Activated B cell treated with CpG ODN at 0.5 μM for 24 hours (primary cell): ENCODE measurements at regions not wholly inside any gene's neighbourhood (a gene's known extent, or its start where the extent isn't known, plus 50 kb on each side); places are given as distances from the start of the nearest gene placed in this dataset.

Experiments
- ATAC-seq: fragments of 200-7000 bp; cut with Tn5 transposase; one replicate; pipeline ENCODE4 v1.10.0; 2021; ENCODE audit warnings: low read depth, mild to moderate bottlenecking, moderate library complexity
- CTCF ChIA-PET: fragments of 350-600 bp; sonication (Branson Sonifier 250); formaldehyde crosslinking; loops from one replicate; lab custom pipeline; 2021; ENCODE audit warnings: antibody characterized with exemption; lab: Charles Lee
- POLR2A ChIA-PET: fragments of 350-600 bp; sonication (Branson Sonifier 250); formaldehyde crosslinking; loops from one replicate; lab custom pipeline; 2021; ENCODE audit warnings: antibody characterized with exemption; lab: Charles Lee
- DNase-seq: peaks from one replicate; pipeline ENCODE4 v3.0.0; 2022
- H3K27ac Mint-ChIP-seq: one replicate; pipeline ENCODE4 v1.8.0; 2020; ENCODE audit warnings: mixed read lengths
- H3K27me3 Mint-ChIP-seq: one replicate; pipeline ENCODE4 v1.8.0; 2021; ENCODE audit warnings: mixed read lengths
- H3K36me3 Mint-ChIP-seq: one replicate; pipeline ENCODE4 v1.8.0; 2021; ENCODE audit warnings: low read depth, mixed read lengths
- H3K4me1 Mint-ChIP-seq: one replicate; pipeline ENCODE4 v1.8.0; 2021; ENCODE audit warnings: mixed read lengths
- H3K4me3 Mint-ChIP-seq: one replicate; pipeline ENCODE4 v1.8.0; 2020; ENCODE audit warnings: mild to moderate bottlenecking, mixed read lengths
- H3K9me3 Mint-ChIP-seq: one replicate; pipeline ENCODE4 v1.8.0; 2020; ENCODE audit warnings: mixed read lengths
- CTCF ChIP-seq: fragments of 200-600 bp; IDR thresholded peaks from one replicate; pipeline ENCODE4 v1.8.0; 2022; ENCODE audit warnings: antibody characterized with exemption, mild to moderate bottlenecking
- intact Hi-C: fragments of 100-400 bp; cut with micrococcal nuclease; formaldehyde crosslinking; loops from one replicate; pipeline ENCODE4 v1.15.1; 2024

- H3K9me3 Mint-ChIP-seq: peaks cover 7% of the 10 kb centered on the region
- TF ChIP-seq CTCF: no peak
- ATAC-seq (no peak), DNase-seq (no peak)
- intact Hi-C loops: no loop called here
- no peaks in the 10 kb centered on the region for H3K4me1 Mint-ChIP-seq
- ChIA-PET POLR2A (no interaction called here), CTCF (no interaction called here)
- H3K27ac Mint-ChIP-seq: no peak overlapping the region
- no peaks in the 10 kb centered on the region for H3K36me3 Mint-ChIP-seq
- no peak overlapping the region for H3K4me3 Mint-ChIP-seq
- H3K27me3 Mint-ChIP-seq: no peaks in the 10 kb centered on the region
Measured at GRCh38 chr6:165025040-165025439, 284.4 kb downstream of the C6orf118 start.

GRCh38 chr6:165019681-165020080 is 289.7 kb downstream of the C6orf118 start:
- POLR2A ChIA-PET: no interaction called here
- H3K4me1 Mint-ChIP-seq: no peaks in the 10 kb centered on the region
- no peak overlapping the region for H3K27ac Mint-ChIP-seq
- DNase-seq (no peak), ATAC-seq (no peak)
- no peaks in the 10 kb centered on the region for H3K36me3 Mint-ChIP-seq
- no peak for TF ChIP-seq CTCF
- CTCF ChIA-PET: no interaction called here
- intact Hi-C loops: no loop called here
- no peaks in the 10 kb centered on the region for H3K27me3 Mint-ChIP-seq
- no peak overlapping the region for H3K4me3 Mint-ChIP-seq
- peaks cover 8% of the 10 kb centered on the region for H3K9me3 Mint-ChIP-seq

GRCh38 chr6:165015676-165016075 is 293.7 kb downstream of the C6orf118 start:
- peaks cover 8% of the 10 kb centered on the region for H3K9me3 Mint-ChIP-seq
- POLR2A ChIA-PET: no interaction called here
- intact Hi-C loops: no loop called here
- H3K4me1 Mint-ChIP-seq: no peaks in the 10 kb centered on the region
- TF ChIP-seq CTCF: no peak
- no peak overlapping the region for H3K27ac Mint-ChIP-seq
- H3K36me3 Mint-ChIP-seq: no peaks in the 10 kb centered on the region
- H3K27me3 Mint-ChIP-seq: no peaks in the 10 kb centered on the region
- H3K4me3 Mint-ChIP-seq: no peak overlapping the region
- ATAC-seq (no peak), DNase-seq (no peak)
- CTCF ChIA-PET: no interaction called here

- POLR2A ChIA-PET: no interaction called here
Measured at GRCh38 chr6:165013701-165014100, 295.7 kb downstream of the C6orf118 start.

GRCh38 chr6:165012183-165012582 is 297.2 kb downstream of the C6orf118 start:
- no peak for ATAC-seq
- POLR2A ChIA-PET: no interaction called here
- H3K27me3 Mint-ChIP-seq: no peaks in the 10 kb centered on the region
- no peak for DNase-seq
- H3K4me1 Mint-ChIP-seq: no peaks in the 10 kb centered on the region
- no peak for TF ChIP-seq CTCF
- H3K36me3 Mint-ChIP-seq: no peaks in the 10 kb centered on the region
- CTCF ChIA-PET: no interaction called here
- intact Hi-C loops: no loop called here
- H3K27ac Mint-ChIP-seq: no peak overlapping the region
- H3K4me3 Mint-ChIP-seq: no peak overlapping the region
- H3K9me3 Mint-ChIP-seq: peaks cover 4% of the 10 kb centered on the region

More at GRCh38 chr6:165013701-165014100, 295.7 kb downstream of the C6orf118 start:
- peaks cover 8% of the 10 kb centered on the region for H3K9me3 Mint-ChIP-seq
- intact Hi-C loops: no loop called here
- no peak overlapping the region for H3K27ac Mint-ChIP-seq
- H3K4me1 Mint-ChIP-seq: no peaks in the 10 kb centered on the region
- no peak for TF ChIP-seq CTCF
- CTCF ChIA-PET: no interaction called here
- DNase-seq (no peak), ATAC-seq (no peak)
- no peak overlapping the region for H3K4me3 Mint-ChIP-seq
- H3K27me3 Mint-ChIP-seq: no peaks in the 10 kb centered on the region
- H3K36me3 Mint-ChIP-seq: no peaks in the 10 kb centered on the region
